OCI-M2 (cell line): ENCODE measurements at regions not wholly inside any gene's neighbourhood (a gene's known extent, or its start where the extent isn't known, plus 50 kb on each side); places are given as distances from the start of the nearest gene placed in this dataset.
"Not testable (repeated sequence)": the region's sequence is repeated elsewhere in the genome, so short reads cannot be mapped to it uniquely, and the experiment has no call there.

Experiments used
- DNase-seq: peaks from one replicate; lab custom pipeline; 2025; ENCODE audit not compliant: unreplicated experiment; lab: John Stamatoyannopoulos, UW

- not testable (repeated sequence) for DNase-seq
Observed at GRCh38 chrX:40788698-40789097, 53.4 kb upstream of the MED14 start.

GRCh38 chrX:40792433-40792832 lies 57.1 kb upstream of the MED14 start:
- no peak for DNase-seq

DNA sequence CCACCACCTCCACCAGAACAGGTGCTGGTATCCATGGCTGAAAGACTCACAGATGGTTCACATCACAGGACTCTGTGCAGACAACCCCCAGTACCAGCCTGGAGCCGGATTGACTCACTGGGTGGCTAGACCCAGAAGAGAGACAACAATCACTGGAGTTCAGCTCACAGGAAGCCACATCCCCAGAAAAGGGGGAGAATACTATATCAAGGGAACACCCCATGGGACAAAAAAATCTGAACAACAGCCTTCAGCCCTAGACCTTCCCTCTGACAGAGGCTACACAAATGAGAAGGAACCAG lies 59.4 kb upstream of the MED14 start:
- not testable (repeated sequence) for DNase-seq

GRCh38 chrX:40799745-40800144 lies 64.4 kb upstream of the MED14 start:
- not testable (repeated sequence) for DNase-seq

GRCh38 chrX:40805404-40805803 lies 70.1 kb upstream of the MED14 start:
- DNase-seq = no peak

DNA sequence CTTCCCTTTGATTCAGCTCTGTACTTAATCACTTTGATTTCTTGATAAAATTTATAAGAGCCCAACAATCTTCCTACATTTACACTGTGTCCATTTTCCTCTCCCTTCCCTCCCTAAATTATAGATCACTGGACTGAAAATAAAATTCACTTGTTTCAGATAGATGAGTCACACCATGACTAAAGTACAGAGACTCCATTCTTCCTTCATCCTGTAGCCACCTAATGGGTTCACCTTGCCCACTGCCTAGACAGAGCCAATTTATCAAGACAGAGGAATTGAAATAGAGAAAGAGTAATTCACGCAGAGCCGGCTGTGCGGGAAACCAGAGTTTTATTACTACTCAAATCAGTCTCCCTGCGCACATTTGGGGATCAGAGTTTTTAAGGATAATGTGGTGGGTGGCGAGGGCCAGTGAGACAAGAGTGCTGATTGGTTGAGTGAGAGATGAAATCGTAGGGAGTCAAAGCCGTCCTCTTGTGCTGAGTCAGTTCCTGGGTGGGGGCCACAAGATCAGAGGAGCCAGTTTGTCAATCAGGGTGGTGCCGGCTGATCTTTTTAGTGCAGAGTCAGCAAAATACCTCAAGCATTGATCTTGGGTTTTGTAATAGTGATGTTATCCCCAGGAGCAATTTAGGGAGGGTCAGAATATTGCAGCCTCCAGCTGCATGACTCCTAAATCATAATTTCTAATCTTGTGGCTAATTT lies 71.3 kb upstream of the MED14 start:
- DNase-seq = no peak

GRCh38 chrX:40807384-40807783 lies 72.0 kb upstream of the MED14 start:
- DNase-seq = no peak

DNA sequence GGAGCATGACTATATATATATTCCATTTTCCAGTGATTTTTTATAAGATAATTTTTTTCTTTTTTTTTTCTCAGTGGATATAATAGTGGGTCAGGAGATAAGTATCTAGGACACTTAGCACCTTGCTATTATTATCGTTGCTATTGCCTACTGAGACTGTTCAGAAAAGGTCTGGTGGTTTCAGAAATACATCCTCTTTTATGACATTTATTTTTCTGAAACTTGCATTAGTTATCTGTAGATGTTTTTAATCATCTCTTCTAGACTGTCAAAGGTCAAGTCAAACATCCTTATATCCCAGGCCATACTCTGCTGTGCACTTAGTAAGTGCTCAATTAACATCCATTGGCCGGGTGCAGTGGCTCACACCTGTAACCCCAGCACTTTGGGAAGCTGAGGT lies 72.9 kb upstream of the MED14 start:
- DNase-seq = no peak

DNA sequence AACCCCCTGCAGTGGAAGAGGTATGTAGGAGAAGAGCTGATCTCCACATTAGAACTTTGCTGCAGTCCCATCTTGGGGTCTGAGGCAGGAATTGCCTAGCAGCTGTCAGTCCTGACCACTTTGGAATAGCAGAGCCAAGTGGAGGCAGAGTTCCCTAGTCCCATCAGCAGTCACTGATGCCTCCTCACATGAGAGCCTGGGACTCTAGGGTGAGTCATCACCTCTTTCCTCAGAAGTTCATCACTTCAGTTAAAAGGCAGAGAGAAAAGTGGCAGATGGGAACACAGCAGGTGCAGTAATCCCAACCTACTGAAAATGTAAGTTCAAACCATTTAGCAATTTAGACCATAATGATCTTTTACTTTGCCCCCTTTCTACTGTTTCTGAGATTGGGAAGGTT lies 73.9 kb upstream of the MED14 start:
- no peak for DNase-seq

DNA sequence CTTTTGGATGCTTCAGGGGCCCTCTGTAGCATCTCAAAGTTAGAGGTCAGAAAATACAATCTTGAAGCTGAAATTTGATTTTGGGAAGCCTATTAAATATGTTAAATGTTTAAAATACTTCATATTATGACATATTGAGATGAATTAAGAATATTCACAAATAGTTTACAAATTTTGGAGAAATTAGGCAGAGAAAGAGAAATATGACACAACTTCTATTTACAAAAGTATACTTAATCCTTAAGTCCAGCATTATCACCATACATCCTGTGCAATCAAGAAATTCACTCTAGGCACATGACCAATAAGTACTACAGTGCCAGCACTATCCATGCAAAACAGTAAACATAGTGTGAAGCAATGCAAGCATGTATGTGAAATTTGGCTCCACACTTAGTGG lies 79.7 kb upstream of the MED14 start:
- DNase-seq = not testable (repeated sequence)

DNA sequence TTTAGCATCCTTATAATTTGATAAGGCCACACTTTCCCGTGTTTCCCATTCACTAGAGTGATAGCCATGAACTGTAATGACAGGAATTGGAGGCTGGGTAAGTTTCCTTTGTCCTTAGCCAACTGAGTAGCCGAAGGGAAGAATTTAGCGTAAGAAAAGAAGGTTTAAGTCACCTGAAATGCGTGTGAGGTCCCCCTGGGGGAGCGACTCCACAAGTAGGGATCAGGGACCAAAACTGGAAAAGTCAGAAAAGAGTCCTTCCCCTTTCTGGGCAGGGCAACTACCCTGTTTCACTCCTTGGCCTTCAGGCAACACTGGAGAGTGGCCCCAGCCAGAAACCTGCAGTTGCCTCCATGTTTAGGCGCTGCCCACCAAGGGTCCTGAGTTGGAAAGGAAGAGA lies 81.6 kb upstream of the MED14 start:
- DNase-seq = no peak

- no peak for DNase-seq
Observed at GRCh38 chrX:40818236-40818635, 82.9 kb upstream of the MED14 start.

DNA sequence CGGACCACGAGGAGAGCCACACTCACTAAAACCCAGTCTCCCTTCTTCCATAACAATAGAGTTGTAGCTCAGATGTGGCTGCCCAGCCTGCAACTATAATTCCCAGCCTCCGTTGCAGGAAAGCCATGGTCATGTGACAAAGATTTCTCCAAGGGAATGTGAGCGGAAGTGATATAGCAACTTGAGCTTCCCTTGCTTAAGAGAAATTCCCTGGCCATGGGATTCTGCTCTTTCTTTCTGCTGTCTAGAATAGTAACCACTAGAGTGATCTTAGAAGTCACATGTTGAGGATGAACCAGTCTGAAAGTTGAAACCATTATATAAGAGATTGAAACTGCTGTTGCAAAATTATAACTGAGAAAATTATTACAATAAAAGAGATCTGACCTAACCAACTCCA lies 86.4 kb upstream of the MED14 start:
- no peak for DNase-seq

- DNase-seq = no peak
Observed at GRCh38 chrX:40827331-40827730, 92.0 kb upstream of the MED14 start.

DNA sequence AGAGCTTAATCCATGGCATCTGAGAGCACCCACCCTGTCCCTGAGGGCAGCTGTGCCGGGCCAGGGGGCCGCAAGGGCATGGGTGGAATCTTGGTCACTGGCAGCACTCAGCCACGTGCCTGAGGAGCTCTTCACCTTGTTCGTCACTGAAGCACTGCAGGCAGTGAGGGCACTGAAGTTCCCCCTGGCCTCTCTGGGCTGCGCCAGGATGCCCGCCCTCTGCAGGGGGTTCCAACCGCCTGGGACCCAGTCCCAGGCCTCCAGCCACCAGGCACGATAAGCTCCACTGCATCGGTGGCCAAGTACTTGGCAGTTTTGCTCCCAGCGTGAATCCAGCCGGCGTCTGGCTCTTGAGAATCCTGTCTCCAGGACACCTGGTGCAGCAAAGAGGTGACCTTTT lies 96.4 kb upstream of the MED14 start:
- no peak for DNase-seq

DNA sequence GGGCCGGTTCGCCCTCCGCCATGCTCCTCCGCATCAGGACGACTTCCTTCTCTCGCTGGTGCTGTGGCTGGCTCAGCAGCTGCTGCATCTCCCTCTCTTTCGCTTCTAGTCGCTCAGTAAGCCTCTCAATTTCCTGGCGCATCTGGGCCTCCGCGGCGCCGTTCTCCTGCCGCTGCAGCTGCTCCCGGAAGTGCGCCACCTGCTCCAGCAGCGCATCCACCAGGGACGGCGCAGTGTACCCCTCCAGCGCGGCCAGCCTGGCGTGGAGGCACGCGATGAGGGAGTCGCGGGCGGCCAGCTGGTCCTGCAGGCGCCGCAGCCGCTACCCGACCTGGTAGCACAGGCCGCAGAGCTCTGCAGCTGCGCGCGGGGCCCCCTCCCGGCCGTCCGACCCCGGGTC lies 97.4 kb upstream of the MED14 start:
- DNase-seq = no peak

DNA sequence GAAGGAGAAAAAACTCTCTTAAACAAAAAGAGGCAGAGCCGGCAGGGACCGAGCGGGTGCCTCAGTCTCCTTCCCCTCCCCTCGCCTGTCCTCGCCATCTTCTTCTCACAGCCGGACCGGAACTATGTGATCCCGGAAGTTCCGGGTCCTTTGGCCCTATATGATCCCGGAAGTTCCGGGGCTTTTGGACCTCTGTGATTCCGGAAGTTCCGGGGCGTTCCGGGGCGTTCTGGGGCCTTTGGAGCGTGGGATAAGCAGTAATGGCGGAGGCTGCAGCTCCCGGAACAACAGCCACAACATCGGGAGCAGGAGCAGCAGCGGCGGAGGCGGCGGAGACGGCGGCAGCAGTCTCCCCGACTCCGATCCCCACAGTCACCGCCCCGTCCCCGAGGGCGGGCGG lies 98.9 kb upstream of the MED14 start:
- DNase-seq = no peak

- DNase-seq = no peak
Observed at GRCh38 chrX:40835526-40835925, 100.2 kb upstream of the MED14 start.

DNA sequence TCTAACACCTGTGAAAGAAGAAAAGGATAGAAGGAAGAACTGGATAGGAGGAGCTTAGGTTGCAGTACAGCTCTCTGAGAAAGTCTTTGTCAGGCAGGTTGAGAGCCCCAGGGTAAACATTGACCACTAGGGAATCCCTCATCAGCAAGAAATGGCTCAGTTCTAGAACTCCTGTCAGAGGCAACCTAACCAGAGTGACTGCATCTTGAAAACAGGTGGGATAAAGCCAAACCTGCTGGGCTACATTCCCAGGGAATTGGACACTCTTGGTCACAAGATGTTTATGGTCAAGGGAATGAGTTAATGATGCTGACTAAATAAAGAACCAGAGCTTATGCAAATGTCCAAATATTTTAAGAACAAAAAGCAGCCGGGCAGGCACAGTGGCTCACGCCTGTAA lies 108.3 kb upstream of the MED14 start:
- DNase-seq = no peak

GRCh38 chrX:40844471-40844870 lies 109.1 kb upstream of the MED14 start:
- no peak for DNase-seq

GRCh38 chrX:40845331-40845911 lies 110.1 kb upstream of the MED14 start:
- DNase-seq = no peak

GRCh38 chrX:40849906-40850823 lies 114.8 kb upstream of the MED14 start:
- DNase-seq = no peak
